K562 (cell line): ENCODE measurements at regions not wholly inside any gene's neighbourhood (a gene's known extent, or its start where the extent isn't known, plus 50 kb on each side); places are given as distances from the start of the nearest gene placed in this dataset.

Experiments used
- EZH2 ChIP-seq: IDR thresholded peaks from 2 replicates; pipeline ENCODE4 v1.6.1; 2012; ENCODE audit warnings: low read depth, mild to moderate bottlenecking, inconsistent platforms, low read length, borderline replicate concordance
- MCM2 ChIP-seq: fragments of 450-650 bp; IDR thresholded peaks from 2 replicates; pipeline ENCODE4 v1.6.1; 2017; ENCODE audit warnings: low read depth, mild to moderate bottlenecking
- TF ChIP-seq, protein P1 (sequence below), 2 experiments: fragments of 450-650 bp in 1 of 2; IDR thresholded peaks; 2 replicates each; pipeline ENCODE4 v1.6.1; 2011 to 2017; ENCODE audit warnings: low read depth in 2 of 2, antibody characterized with exemption in 1 of 2, borderline replicate concordance in 1 of 2, low read length in 1 of 2, mild to moderate bottlenecking in 1 of 2, mixed read lengths in 1 of 2; ENCODE audit not compliant: control insufficient read depth in 1 of 2

DNA sequence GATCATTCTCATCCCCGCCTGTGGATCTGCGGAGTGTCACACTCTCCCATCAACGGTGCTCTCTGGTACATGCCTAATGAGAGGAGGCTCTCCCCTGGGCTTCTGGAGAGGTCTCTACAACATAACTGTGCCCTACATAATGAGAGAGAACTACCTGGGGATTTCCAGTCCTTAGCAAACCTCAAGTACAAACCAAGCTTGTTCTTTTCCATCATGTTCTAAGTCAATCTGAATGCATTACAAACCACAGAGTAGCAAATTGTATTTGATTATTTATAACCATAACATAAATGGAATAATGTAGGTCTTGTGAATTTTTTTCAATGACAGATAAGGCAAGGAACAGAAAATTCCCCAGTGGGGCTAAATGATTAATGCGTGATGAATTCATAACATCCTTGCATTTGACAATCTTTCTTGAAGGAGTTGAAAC lies 412.4 kb upstream of the NRP1 start:
- TF ChIP-seq MCM2 = no peak
- TF ChIP-seq EZH2 = no peak
- TF ChIP-seq, protein P1, sequence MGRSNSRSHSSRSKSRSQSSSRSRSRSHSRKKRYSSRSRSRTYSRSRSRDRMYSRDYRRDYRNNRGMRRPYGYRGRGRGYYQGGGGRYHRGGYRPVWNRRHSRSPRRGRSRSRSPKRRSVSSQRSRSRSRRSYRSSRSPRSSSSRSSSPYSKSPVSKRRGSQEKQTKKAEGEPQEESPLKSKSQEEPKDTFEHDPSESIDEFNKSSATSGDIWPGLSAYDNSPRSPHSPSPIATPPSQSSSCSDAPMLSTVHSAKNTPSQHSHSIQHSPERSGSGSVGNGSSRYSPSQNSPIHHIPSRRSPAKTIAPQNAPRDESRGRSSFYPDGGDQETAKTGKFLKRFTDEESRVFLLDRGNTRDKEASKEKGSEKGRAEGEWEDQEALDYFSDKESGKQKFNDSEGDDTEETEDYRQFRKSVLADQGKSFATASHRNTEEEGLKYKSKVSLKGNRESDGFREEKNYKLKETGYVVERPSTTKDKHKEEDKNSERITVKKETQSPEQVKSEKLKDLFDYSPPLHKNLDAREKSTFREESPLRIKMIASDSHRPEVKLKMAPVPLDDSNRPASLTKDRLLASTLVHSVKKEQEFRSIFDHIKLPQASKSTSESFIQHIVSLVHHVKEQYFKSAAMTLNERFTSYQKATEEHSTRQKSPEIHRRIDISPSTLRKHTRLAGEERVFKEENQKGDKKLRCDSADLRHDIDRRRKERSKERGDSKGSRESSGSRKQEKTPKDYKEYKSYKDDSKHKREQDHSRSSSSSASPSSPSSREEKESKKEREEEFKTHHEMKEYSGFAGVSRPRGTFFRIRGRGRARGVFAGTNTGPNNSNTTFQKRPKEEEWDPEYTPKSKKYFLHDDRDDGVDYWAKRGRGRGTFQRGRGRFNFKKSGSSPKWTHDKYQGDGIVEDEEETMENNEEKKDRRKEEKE (IDR thresholded peaks at IDR 0.05; ENCODE audit: borderline replicate concordance in 1 of 2, control insufficient read depth in 1 of 2, low read depth in 2 of 2, low read length in 1 of 2) = no peak
